IPS-15b (cell line): ENCODE measurements at regions not wholly inside any gene's neighbourhood (a gene's known extent, or its start where the extent isn't known, plus 50 kb on each side); places are given as distances from the start of the nearest gene placed in this dataset.

Experiments
- H3K27me3 ChIP-seq: one replicate; pipeline ENCODE4 v1.6.1; 2013; ENCODE audit warnings: low read length; ENCODE audit not compliant: control insufficient read depth, insufficient read depth
- H3K36me3 ChIP-seq: one replicate; pipeline ENCODE4 v1.6.1; 2013; ENCODE audit warnings: low read length; ENCODE audit not compliant: control insufficient read depth, insufficient read depth
- H3K4me1 ChIP-seq: one replicate; pipeline ENCODE4 v1.6.1; 2013; ENCODE audit warnings: mild to moderate bottlenecking, low read length; ENCODE audit not compliant: control insufficient read depth, insufficient read depth
- H3K4me3 ChIP-seq: one replicate; pipeline ENCODE4 v1.5.1; 2013; ENCODE audit warnings: low read depth, low read length
- H3K9ac ChIP-seq: one replicate; pipeline ENCODE4 v1.6.1; 2013; ENCODE audit warnings: low read depth, mild to moderate bottlenecking, low read length
- H3K9me3 ChIP-seq: one replicate; pipeline ENCODE4 v1.6.1; 2013; ENCODE audit warnings: mild to moderate bottlenecking, low read length; ENCODE audit not compliant: control insufficient read depth, insufficient read depth

DNA sequence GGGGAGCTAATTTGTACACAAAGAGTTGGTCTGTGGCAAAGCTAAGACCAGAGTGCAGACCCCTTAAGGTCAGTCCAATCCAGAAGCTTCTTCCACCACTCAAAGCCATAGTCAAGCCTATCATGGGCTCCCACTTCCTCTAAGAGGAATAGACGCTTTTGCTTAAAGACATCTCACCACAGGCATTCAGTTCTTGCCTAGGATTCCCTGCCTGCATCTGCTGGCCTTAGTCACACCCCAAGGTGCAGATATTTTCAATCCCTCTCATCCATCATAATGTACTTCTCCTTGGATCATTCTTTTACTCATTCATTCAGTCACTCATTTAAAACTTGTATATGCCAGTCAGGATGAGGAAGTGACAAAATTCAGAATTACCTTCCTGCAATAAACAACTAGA lies 179.6 kb upstream of the STT3B start:
- Histone ChIP-seq H3K4me3 (no peak overlapping the region), H3K27me3 (no peaks in the 10 kb centered on the region), H3K36me3 (no peaks in the 10 kb centered on the region), H3K4me1 (peaks cover 6% of the 10 kb centered on the region), H3K9ac (no peak overlapping the region), H3K9me3 (no peaks in the 10 kb centered on the region)

DNA sequence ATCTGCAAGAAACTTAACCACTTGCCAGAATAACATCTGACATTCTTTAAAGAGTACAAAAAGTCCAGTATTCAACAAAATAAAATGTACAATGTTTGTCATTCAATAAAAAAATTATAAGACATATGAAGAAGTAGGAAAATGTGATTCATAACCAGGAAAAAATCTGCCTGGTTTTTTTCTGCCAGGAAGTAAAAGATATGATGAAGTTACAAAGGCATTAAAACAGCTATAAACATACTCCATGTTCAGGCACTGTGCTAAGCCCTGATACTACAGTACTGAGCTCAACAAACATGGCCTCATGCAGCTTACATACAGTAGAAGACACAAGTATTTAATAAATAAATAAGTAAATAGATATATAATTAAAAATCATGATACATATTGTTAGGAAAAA lies 178.4 kb upstream of the STT3B start:
- Histone ChIP-seq H3K9ac (no peak overlapping the region), H3K27me3 (no peaks in the 10 kb centered on the region), H3K9me3 (no peaks in the 10 kb centered on the region), H3K4me1 (peaks cover 6% of the 10 kb centered on the region), H3K36me3 (no peaks in the 10 kb centered on the region), H3K4me3 (no peak overlapping the region)

DNA sequence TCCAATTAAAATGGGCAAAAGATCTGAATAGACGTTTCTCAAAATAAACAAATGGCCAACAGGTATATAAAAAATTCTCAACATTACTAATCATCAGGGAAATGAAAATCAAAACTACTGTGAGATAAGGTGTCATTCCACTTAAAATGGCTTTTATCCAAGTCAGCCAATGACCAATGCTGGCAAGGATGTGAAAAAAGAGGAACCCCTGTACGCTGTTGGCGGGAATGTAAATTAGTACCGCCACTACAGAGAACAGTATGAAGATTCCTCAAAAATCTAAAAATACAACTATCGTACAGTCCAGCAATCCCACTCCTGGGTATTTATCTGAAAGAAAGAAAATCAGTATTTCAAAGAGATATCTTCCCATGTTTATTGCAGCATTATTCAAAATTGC lies 176.9 kb upstream of the STT3B start:
- no peaks in the 10 kb centered on the region for H3K9me3 ChIP-seq
- H3K36me3 ChIP-seq, result no peaks in the 10 kb centered on the region
- H3K9ac ChIP-seq, result no peak overlapping the region
- H3K4me3 ChIP-seq, result no peak overlapping the region
- no peaks in the 10 kb centered on the region for H3K27me3 ChIP-seq
- peaks cover 3% of the 10 kb centered on the region for H3K4me1 ChIP-seq

DNA sequence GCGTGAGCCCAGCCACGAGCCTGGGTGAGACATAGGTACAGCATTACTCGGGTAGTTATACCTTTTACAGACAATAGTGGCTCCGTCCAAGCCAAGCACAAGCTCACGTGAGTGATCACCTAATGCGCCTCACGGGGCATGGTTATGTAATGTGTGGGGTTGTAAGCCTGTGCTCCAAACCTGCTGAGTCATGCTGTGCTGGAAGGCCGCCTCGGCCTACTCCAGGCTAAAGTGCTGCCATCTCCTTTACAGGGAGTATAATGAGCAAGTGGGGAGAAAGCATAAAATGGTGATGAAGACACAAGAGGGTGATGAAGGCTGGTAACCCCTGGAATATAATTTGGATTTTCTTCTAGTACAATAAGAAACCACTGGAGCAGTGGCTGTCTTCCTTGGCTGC lies 175.8 kb upstream of the STT3B start:
- Histone ChIP-seq H3K9me3 (no peaks in the 10 kb centered on the region), H3K27me3 (no peaks in the 10 kb centered on the region), H3K4me1 (no peaks in the 10 kb centered on the region)

DNA sequence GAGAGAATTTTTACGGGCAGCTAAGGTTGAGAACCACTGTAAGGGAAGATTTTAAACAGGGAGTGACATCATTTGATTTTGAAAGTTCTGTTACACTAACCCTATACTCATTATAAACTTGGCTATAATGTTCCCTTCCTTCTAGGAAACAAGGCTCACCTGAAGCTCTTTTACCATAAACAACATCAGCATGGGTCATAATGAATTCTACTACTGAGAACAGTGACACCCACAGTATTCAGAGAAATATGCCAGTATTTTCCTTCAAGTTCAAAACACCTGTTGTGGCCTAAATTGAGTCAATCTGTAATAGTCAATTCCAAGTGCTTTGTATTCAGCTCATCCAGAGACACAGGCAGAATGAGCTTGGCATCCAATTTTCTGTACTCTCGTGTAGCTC lies 175.3 kb upstream of the STT3B start:
- H3K4me1 ChIP-seq, result no peaks in the 10 kb centered on the region
- H3K4me3 ChIP-seq, result no peak overlapping the region
- H3K27me3 ChIP-seq, result no peaks in the 10 kb centered on the region
- no peak overlapping the region for H3K9ac ChIP-seq
- no peaks in the 10 kb centered on the region for H3K9me3 ChIP-seq
- no peaks in the 10 kb centered on the region for H3K36me3 ChIP-seq

More for the DNA sequence above, 175.8 kb upstream of the STT3B start:
- no peak overlapping the region for H3K9ac ChIP-seq
- no peak overlapping the region for H3K4me3 ChIP-seq
- no peaks in the 10 kb centered on the region for H3K36me3 ChIP-seq

DNA sequence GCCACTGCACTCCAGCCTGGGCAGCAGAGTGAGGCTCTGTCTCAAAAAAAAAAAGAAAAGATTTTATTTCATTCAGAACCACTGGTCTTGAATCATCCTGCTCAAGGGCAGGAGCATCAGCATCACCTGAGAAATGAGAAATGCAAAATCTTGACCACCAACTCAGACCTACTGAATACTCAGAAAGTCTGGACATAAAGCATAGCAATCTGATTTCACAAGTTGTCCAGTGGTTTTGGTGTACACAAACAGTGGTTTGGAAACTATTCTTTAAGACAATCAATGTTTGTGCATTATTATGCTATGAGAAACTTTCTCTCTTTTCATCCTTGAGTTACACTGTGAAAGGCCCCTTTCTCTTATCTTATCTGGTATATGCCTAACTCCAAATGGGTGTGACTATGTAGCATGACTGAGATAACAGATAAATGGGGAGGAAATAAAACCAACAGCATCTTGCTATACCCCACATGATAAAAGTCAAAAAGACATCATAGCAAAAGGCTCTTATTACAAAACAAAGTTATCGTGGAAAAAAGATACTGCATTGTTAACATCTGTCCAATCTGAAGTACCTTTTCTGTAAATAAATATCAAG lies 174.2 kb upstream of the STT3B start:
- Histone ChIP-seq H3K4me3 (no peak overlapping the region), H3K9me3 (no peaks in the 10 kb centered on the region), H3K36me3 (no peaks in the 10 kb centered on the region), H3K9ac (no peak overlapping the region), H3K4me1 (no peaks in the 10 kb centered on the region), H3K27me3 (no peaks in the 10 kb centered on the region)

DNA sequence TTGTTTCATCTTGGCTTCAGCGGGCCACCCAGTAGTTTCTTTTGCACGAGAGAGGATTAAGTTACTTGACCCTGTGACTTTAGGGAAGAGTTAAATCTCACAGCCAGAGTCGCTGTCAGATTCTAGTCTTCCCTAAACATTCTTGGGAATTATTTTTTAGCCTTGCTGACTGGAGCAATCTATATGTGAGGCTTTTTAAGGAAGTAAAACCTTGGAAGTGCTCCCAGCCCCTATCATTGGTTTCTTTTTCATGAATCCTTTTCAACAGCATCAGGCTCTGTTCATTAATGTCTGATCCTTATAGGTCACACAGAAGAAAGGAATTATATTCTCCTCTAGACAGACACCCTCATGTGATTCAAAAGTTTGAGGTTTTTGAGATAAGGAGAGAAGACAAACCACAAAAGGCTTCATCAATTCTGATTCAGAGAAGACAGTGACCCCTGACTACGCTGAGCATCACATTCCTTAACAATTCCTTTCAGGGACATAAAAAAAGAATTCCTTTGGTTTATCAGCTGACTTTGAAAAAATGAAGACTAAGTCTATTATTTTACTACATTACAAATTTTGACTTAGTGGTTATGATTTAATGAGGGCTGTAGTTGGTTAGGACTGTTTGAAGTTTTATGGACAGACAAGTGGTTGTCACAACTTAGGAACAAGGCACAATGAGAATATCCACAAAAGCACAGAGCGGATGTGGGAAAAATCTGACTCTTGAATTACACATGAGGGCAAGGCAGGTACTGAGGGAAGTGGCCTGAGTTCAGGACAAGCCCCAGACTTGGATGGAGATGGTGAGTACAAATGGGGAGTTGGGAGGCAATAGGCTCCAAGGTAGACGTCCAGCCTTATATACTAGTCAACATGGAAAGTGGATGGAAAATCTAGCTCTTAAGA lies 171.1 kb upstream of the STT3B start:
- no peaks in the 10 kb centered on the region for H3K36me3 ChIP-seq
- H3K4me1 ChIP-seq, result no peaks in the 10 kb centered on the region
- no peak overlapping the region for H3K9ac ChIP-seq
- H3K9me3 ChIP-seq, result no peaks in the 10 kb centered on the region
- no peaks in the 10 kb centered on the region for H3K27me3 ChIP-seq
- no peak overlapping the region for H3K4me3 ChIP-seq

DNA sequence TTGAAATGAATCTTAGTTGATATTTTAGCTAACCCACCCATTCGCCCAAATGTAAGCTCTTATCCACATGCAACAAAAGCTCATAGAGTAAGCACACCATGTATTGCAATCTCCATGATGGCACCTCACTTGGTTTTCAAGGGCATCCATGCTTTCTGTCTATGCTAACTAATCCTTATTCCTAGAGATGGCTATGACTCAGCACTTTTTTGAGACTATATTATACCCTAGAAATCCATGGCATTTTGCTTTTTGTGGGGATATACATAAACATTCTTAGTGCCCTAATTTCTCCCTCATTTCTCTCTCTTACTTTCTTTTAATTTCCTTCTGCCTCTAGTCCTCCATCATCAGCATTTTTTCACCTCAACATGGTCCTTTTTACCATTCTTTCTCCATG lies 168.5 kb upstream of the STT3B start:
- Histone ChIP-seq H3K4me1 (no peaks in the 10 kb centered on the region), H3K27me3 (no peaks in the 10 kb centered on the region), H3K9ac (no peak overlapping the region), H3K9me3 (no peaks in the 10 kb centered on the region), H3K36me3 (no peaks in the 10 kb centered on the region), H3K4me3 (no peak overlapping the region)

DNA sequence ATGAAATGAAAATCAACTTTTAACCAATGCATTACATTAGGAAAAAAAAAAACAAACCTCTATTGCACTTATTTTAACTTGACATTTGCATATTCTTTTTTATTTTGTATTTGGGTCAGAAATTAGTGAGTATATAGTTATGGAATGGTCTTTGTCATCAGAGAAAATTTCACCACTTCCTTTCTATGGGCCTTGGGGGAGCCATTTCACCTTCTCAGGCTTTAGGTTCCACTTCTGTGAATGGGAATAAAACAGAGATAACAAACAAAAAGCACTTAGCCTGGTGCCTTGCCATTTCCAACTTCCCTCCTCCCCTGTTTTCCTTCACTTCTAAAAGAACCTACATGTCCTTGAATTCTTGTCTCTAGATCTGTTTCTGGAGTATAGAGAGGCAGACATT lies 168.0 kb upstream of the STT3B start:
- H3K27me3 ChIP-seq, result no peaks in the 10 kb centered on the region
- no peaks in the 10 kb centered on the region for H3K9me3 ChIP-seq
- no peak overlapping the region for H3K4me3 ChIP-seq
- H3K4me1 ChIP-seq, result no peaks in the 10 kb centered on the region
- H3K9ac ChIP-seq, result no peak overlapping the region
- no peaks in the 10 kb centered on the region for H3K36me3 ChIP-seq

GRCh38 chr3:31367518-31367917 lies 165.2 kb upstream of the STT3B start:
- no peaks in the 10 kb centered on the region for H3K4me1 ChIP-seq
- H3K27me3 ChIP-seq, result no peaks in the 10 kb centered on the region
- H3K9ac ChIP-seq, result no peak overlapping the region
- no peaks in the 10 kb centered on the region for H3K36me3 ChIP-seq
- no peaks in the 10 kb centered on the region for H3K9me3 ChIP-seq
- H3K4me3 ChIP-seq, result no peak overlapping the region

DNA sequence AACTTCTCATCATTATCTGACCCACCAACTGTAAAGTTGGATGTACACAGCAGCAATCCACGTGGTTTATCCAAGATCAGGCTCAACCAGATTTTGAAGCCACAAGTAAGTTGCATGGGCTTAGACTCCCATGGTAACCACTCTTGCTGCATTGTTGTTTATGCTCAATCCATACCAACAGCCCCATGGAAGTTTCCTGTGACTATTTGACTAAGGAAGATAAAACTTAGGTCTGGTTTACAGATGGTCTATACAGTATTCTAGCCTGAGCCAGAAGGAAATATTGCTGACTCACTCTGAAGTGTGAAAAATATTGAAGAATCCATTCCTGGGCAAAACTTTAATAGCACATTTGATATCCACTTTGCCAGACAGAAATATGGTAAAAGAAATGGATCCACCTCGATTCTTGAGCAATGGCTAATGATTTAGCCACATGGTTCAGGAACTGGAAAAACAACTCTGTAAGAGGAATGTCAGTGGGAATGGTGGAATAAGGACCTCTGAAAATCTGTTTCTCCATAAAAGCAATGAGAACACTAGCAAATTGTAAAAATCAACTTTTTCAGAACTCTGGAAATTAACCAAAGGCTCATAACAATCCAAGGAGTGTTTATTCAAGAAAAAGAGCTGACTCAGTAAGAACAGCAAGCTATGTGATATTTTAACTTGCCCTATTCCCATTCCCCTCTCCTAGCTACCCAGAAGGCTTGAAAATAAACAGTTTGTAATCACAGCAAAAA lies 162.9 kb upstream of the STT3B start:
- Histone ChIP-seq H3K9me3 (no peaks in the 10 kb centered on the region), H3K4me3 (no peak overlapping the region), H3K27me3 (no peaks in the 10 kb centered on the region), H3K9ac (no peak overlapping the region), H3K36me3 (no peaks in the 10 kb centered on the region), H3K4me1 (no peaks in the 10 kb centered on the region)

- Histone ChIP-seq H3K27me3 (no peaks in the 10 kb centered on the region), H3K4me1 (no peaks in the 10 kb centered on the region), H3K9me3 (no peaks in the 10 kb centered on the region), H3K36me3 (no peaks in the 10 kb centered on the region), H3K9ac (no peak overlapping the region), H3K4me3 (no peak overlapping the region)
These were observed 162.4 kb upstream of the STT3B start for GRCh38 chr3:31370380-31370666.
